ENCODE measurements at regions not wholly inside any gene's neighbourhood (a gene's known extent, or its start where the extent isn't known, plus 50 kb on each side); places are given as distances from the start of the nearest gene placed in this dataset.

GRCh38 chrX:144648788-144649187 is 598.5 kb upstream of the SPANXN1 start:
- TF ChIP-seq POLR2A (IDR thresholded peaks at IDR 0.05) = no peak
- no peak for TF ChIP-seq EP300 (IDR thresholded peaks at IDR 0.05)

Measured in ovary (tissue), 1 donor.